ENCODE measurements at regions not wholly inside any gene's neighbourhood (a gene's known extent, or its start where the extent isn't known, plus 50 kb on each side); places are given as distances from the start of the nearest gene placed in this dataset.

- no peak overlapping the region for H3K27ac Mint-ChIP-seq
- no peak overlapping the region for H3K4me3 Mint-ChIP-seq
These were observed 704.1 kb upstream of the CCDC179 start for GRCh38 chr11:23564370-23564769.

GRCh38 chr11:23569134-23569533, 708.9 kb upstream of the CCDC179 start:
- ChIA-PET CTCF (no interaction called here), POLR2A (no interaction called here)
- Mint-ChIP-seq H3K4me3 (no peak overlapping the region), H3K27ac (no peak overlapping the region), H3K9me3 (no peaks in the 10 kb centered on the region), H3K36me3 (ENCODE audit: low read depth) (no peaks in the 10 kb centered on the region), H3K4me1 (no peaks in the 10 kb centered on the region), H3K27me3 (no peaks in the 10 kb centered on the region)
- DNase-seq = no peak

More at GRCh38 chr11:23564370-23564769, 704.1 kb upstream of the CCDC179 start:
- no peak for DNase-seq
- H3K4me1 Mint-ChIP-seq = no peaks in the 10 kb centered on the region
- H3K27me3 Mint-ChIP-seq = no peaks in the 10 kb centered on the region
- ChIA-PET CTCF (no interaction called here), POLR2A (no interaction called here)
- no peaks in the 10 kb centered on the region for H3K9me3 Mint-ChIP-seq
- H3K36me3 Mint-ChIP-seq (ENCODE audit: low read depth) = no peaks in the 10 kb centered on the region

GRCh38 chr11:23569547-23569946, 709.3 kb upstream of the CCDC179 start:
- Mint-ChIP-seq H3K36me3 (ENCODE audit: low read depth) (no peaks in the 10 kb centered on the region), H3K9me3 (no peaks in the 10 kb centered on the region), H3K4me3 (no peak overlapping the region), H3K27ac (no peak overlapping the region), H3K27me3 (no peaks in the 10 kb centered on the region), H3K4me1 (no peaks in the 10 kb centered on the region)
- ChIA-PET POLR2A (no interaction called here), CTCF (no interaction called here)
- DNase-seq = no peak

GRCh38 chr11:23570828-23571227, 710.6 kb upstream of the CCDC179 start:
- DNase-seq = no peak
- Mint-ChIP-seq H3K27ac (no peak overlapping the region), H3K36me3 (ENCODE audit: low read depth) (no peaks in the 10 kb centered on the region), H3K4me1 (no peaks in the 10 kb centered on the region), H3K4me3 (no peak overlapping the region), H3K27me3 (no peaks in the 10 kb centered on the region), H3K9me3 (no peaks in the 10 kb centered on the region)
- POLR2A ChIA-PET = no interaction called here
- CTCF ChIA-PET = no interaction called here

GRCh38 chr11:23573429-23573828, 713.2 kb upstream of the CCDC179 start:
- Mint-ChIP-seq H3K27ac (no peak overlapping the region), H3K9me3 (no peaks in the 10 kb centered on the region), H3K36me3 (ENCODE audit: low read depth) (no peaks in the 10 kb centered on the region), H3K4me1 (no peaks in the 10 kb centered on the region), H3K4me3 (no peak overlapping the region), H3K27me3 (no peaks in the 10 kb centered on the region)
- no peak for DNase-seq
- ChIA-PET CTCF (no interaction called here), POLR2A (no interaction called here)

GRCh38 chr11:23574149-23574548, 713.9 kb upstream of the CCDC179 start:
- Mint-ChIP-seq H3K4me3 (no peak overlapping the region), H3K9me3 (no peaks in the 10 kb centered on the region), H3K4me1 (no peaks in the 10 kb centered on the region), H3K27me3 (no peaks in the 10 kb centered on the region), H3K36me3 (ENCODE audit: low read depth) (no peaks in the 10 kb centered on the region), H3K27ac (no peak overlapping the region)
- ChIA-PET CTCF (no interaction called here), POLR2A (no interaction called here)
- no peak for DNase-seq

- CTCF ChIA-PET = no interaction called here
- Mint-ChIP-seq H3K4me3 (no peak overlapping the region), H3K27ac (no peak overlapping the region), H3K36me3 (ENCODE audit: low read depth) (no peaks in the 10 kb centered on the region), H3K4me1 (no peaks in the 10 kb centered on the region), H3K9me3 (no peaks in the 10 kb centered on the region), H3K27me3 (no peaks in the 10 kb centered on the region)
- POLR2A ChIA-PET = no interaction called here
- DNase-seq = no peak
These were observed 717.0 kb upstream of the CCDC179 start for GRCh38 chr11:23577296-23577695.

GRCh38 chr11:23585416-23586104, 725.3 kb upstream of the CCDC179 start:
- Mint-ChIP-seq H3K9me3 (no peaks in the 10 kb centered on the region), H3K4me3 (no peak overlapping the region), H3K36me3 (ENCODE audit: low read depth) (no peaks in the 10 kb centered on the region), H3K4me1 (no peaks in the 10 kb centered on the region), H3K27ac (no peak overlapping the region), H3K27me3 (no peaks in the 10 kb centered on the region)
- DNase-seq = no peak
- ChIA-PET POLR2A (no interaction called here), CTCF (no interaction called here)

GRCh38 chr11:23586173-23586572, 725.9 kb upstream of the CCDC179 start:
- no peaks in the 10 kb centered on the region for H3K9me3 Mint-ChIP-seq
- no peak overlapping the region for H3K27ac Mint-ChIP-seq
- no peaks in the 10 kb centered on the region for H3K4me1 Mint-ChIP-seq
- no peak overlapping the region for H3K4me3 Mint-ChIP-seq
- H3K36me3 Mint-ChIP-seq (ENCODE audit: low read depth) = no peaks in the 10 kb centered on the region
- no peak for DNase-seq
- CTCF ChIA-PET = no interaction called here
- POLR2A ChIA-PET = no interaction called here
- no peaks in the 10 kb centered on the region for H3K27me3 Mint-ChIP-seq

GRCh38 chr11:23590596-23591308, 730.5 kb upstream of the CCDC179 start:
- no peaks in the 10 kb centered on the region for H3K36me3 Mint-ChIP-seq (ENCODE audit: low read depth)
- H3K4me1 Mint-ChIP-seq = no peaks in the 10 kb centered on the region
- H3K9me3 Mint-ChIP-seq = no peaks in the 10 kb centered on the region
- CTCF ChIA-PET = no interaction called here
- H3K4me3 Mint-ChIP-seq = no peak overlapping the region
- H3K27ac Mint-ChIP-seq = no peak overlapping the region
- no peaks in the 10 kb centered on the region for H3K27me3 Mint-ChIP-seq
- DNase-seq = no peak
- POLR2A ChIA-PET = no interaction called here

GRCh38 chr11:23594755-23595154, 734.5 kb upstream of the CCDC179 start:
- no peak for DNase-seq
- Mint-ChIP-seq H3K27me3 (no peaks in the 10 kb centered on the region), H3K9me3 (no peaks in the 10 kb centered on the region), H3K27ac (no peak overlapping the region), H3K36me3 (ENCODE audit: low read depth) (no peaks in the 10 kb centered on the region), H3K4me3 (no peak overlapping the region), H3K4me1 (no peaks in the 10 kb centered on the region)
- POLR2A ChIA-PET = no interaction called here
- CTCF ChIA-PET = no interaction called here

- DNase-seq = no peak
- no peaks in the 10 kb centered on the region for H3K4me1 Mint-ChIP-seq
- no peaks in the 10 kb centered on the region for H3K9me3 Mint-ChIP-seq
- ChIA-PET POLR2A (no interaction called here), CTCF (no interaction called here)
- H3K4me3 Mint-ChIP-seq = no peak overlapping the region
- no peaks in the 10 kb centered on the region for H3K36me3 Mint-ChIP-seq (ENCODE audit: low read depth)
- H3K27me3 Mint-ChIP-seq = no peaks in the 10 kb centered on the region
- no peak overlapping the region for H3K27ac Mint-ChIP-seq
These were observed 744.7 kb upstream of the CCDC179 start for GRCh38 chr11:23604966-23605365.

GRCh38 chr11:23606191-23606590, 745.9 kb upstream of the CCDC179 start:
- Mint-ChIP-seq H3K27ac (no peak overlapping the region), H3K4me1 (no peaks in the 10 kb centered on the region), H3K27me3 (no peaks in the 10 kb centered on the region), H3K4me3 (no peak overlapping the region), H3K9me3 (no peaks in the 10 kb centered on the region), H3K36me3 (ENCODE audit: low read depth) (no peaks in the 10 kb centered on the region)
- CTCF ChIA-PET = no interaction called here
- no peak for DNase-seq
- POLR2A ChIA-PET = no interaction called here

GRCh38 chr11:23611726-23612125, 751.5 kb upstream of the CCDC179 start:
- H3K27me3 Mint-ChIP-seq = no peaks in the 10 kb centered on the region
- DNase-seq = no peak
- H3K4me3 Mint-ChIP-seq = no peak overlapping the region
- CTCF ChIA-PET = no interaction called here
- POLR2A ChIA-PET = no interaction called here
- no peaks in the 10 kb centered on the region for H3K4me1 Mint-ChIP-seq
- H3K27ac Mint-ChIP-seq = no peak overlapping the region
- H3K36me3 Mint-ChIP-seq (ENCODE audit: low read depth) = no peaks in the 10 kb centered on the region
- H3K9me3 Mint-ChIP-seq = peaks cover 6% of the 10 kb centered on the region
